Fibroblast of villous mesenchyme (primary cell): ENCODE measurements at regions not wholly inside any gene's neighbourhood (a gene's known extent, or its start where the extent isn't known, plus 50 kb on each side); places are given as distances from the start of the nearest gene placed in this dataset.

ENCODE experiments used
- DNase-seq: peaks from one replicate; pipeline ENCODE4 v3.0.0-alpha.2; 2010; ENCODE audit warnings: low read depth
- H3K4me3 ChIP-seq: 2 replicates; pipeline ENCODE4 v1.5.1; 2011; ENCODE audit warnings: low read depth, mild to moderate bottlenecking, low read length
- CTCF ChIP-seq: IDR thresholded peaks from 2 replicates; pipeline ENCODE4 v1.5.1; 2012; ENCODE audit warnings: low read depth, mild to moderate bottlenecking, low read length; ENCODE audit not compliant: insufficient read depth

GRCh38 chr21:34219334-34220060, 144.3 kb upstream of the KCNE2 start:
- TF ChIP-seq CTCF = no peak
- peak; percentile 28 for DNase-seq

GRCh38 chr21:34220556-34221195, 143.1 kb upstream of the KCNE2 start:
- no peak overlapping the region for H3K4me3 ChIP-seq
- DNase-seq = no peak
- no peak for TF ChIP-seq CTCF

More at GRCh38 chr21:34219334-34220060, 144.3 kb upstream of the KCNE2 start:
- H3K4me3 ChIP-seq = no peak overlapping the region

- no peak for TF ChIP-seq CTCF
- DNase-seq = peak; percentile 76
- no peak overlapping the region for H3K4me3 ChIP-seq
These were observed 142.3 kb upstream of the KCNE2 start for GRCh38 chr21:34221331-34222030.

GRCh38 chr21:34222031-34222335, 141.8 kb upstream of the KCNE2 start:
- TF ChIP-seq CTCF = no peak
- no peak overlapping the region for H3K4me3 ChIP-seq
- DNase-seq = no peak

- H3K4me3 ChIP-seq = no peak overlapping the region
- no peak for TF ChIP-seq CTCF
- no peak for DNase-seq
These were observed 140.4 kb upstream of the KCNE2 start for GRCh38 chr21:34223376-34223775.

GRCh38 chr21:34227386-34227852, 136.4 kb upstream of the KCNE2 start:
- H3K4me3 ChIP-seq = no peak overlapping the region
- DNase-seq = peak; percentile 97
- TF ChIP-seq CTCF = no peak
